GM06990 (cell line): ENCODE measurements at regions not wholly inside any gene's neighbourhood (a gene's known extent, or its start where the extent isn't known, plus 50 kb on each side); places are given as distances from the start of the nearest gene placed in this dataset.

Experiments used
- DNase-seq: peaks from one replicate; pipeline ENCODE4 v3.0.0-alpha.2; 2011; ENCODE audit not compliant: insufficient read length; ENCODE audit errors: extremely low read depth
- H3K27me3 ChIP-seq: replicated peaks from 2 replicates; pipeline ENCODE4 v1.6.0; 2011; ENCODE audit warnings: low read length; ENCODE audit not compliant: control insufficient read depth, insufficient read depth
- H3K36me3 ChIP-seq: 2 replicates; pipeline ENCODE4 v1.5.1; 2011; ENCODE audit warnings: low read length; ENCODE audit not compliant: control insufficient read depth, insufficient read depth
- H3K4me3 ChIP-seq: replicated peaks from 2 replicates; pipeline ENCODE4 v1.5.1; 2011; ENCODE audit warnings: low read depth, mild to moderate bottlenecking, control low read depth, low read length
- CTCF ChIP-seq: IDR thresholded peaks from 2 replicates; pipeline ENCODE4 v1.5.1; 2011; ENCODE audit warnings: low read length, control low read depth, mild to moderate bottlenecking, inconsistent platforms; ENCODE audit not compliant: insufficient read depth, poor library complexity, severe bottlenecking

- no peak for DNase-seq
- H3K36me3 ChIP-seq: no peaks in the 10 kb centered on the region
- no peak overlapping the region for H3K4me3 ChIP-seq
- H3K27me3 ChIP-seq: no peaks in the 10 kb centered on the region
- no peak for TF ChIP-seq CTCF
These were observed 871.1 kb upstream of the GJE1 start for GRCh38 chr6:141261672-141262060.

- DNase-seq: no peak
- H3K4me3 ChIP-seq: no peak overlapping the region
- no peaks in the 10 kb centered on the region for H3K27me3 ChIP-seq
- no peak for TF ChIP-seq CTCF
- H3K36me3 ChIP-seq: no peaks in the 10 kb centered on the region
These were observed 871.6 kb upstream of the GJE1 start for GRCh38 chr6:141261016-141261671.

GRCh38 chr6:141260627-141261015, 872.1 kb upstream of the GJE1 start:
- H3K4me3 ChIP-seq: no peak overlapping the region

GRCh38 chr6:141259807-141260206, 872.9 kb upstream of the GJE1 start:
- Histone ChIP-seq H3K27me3 (no peaks in the 10 kb centered on the region), H3K36me3 (no peaks in the 10 kb centered on the region), H3K4me3 (no peak overlapping the region)
- TF ChIP-seq CTCF: no peak
- DNase-seq: no peak

More at GRCh38 chr6:141260627-141261015, 872.1 kb upstream of the GJE1 start:
- DNase-seq: no peak
- TF ChIP-seq CTCF: no peak
- Histone ChIP-seq H3K27me3 (no peaks in the 10 kb centered on the region), H3K36me3 (no peaks in the 10 kb centered on the region)

- Histone ChIP-seq H3K36me3 (no peaks in the 10 kb centered on the region), H3K4me3 (no peak overlapping the region), H3K27me3 (no peaks in the 10 kb centered on the region)
- no peak for TF ChIP-seq CTCF
- DNase-seq: no peak
These were observed 873.6 kb upstream of the GJE1 start for GRCh38 chr6:141259091-141259490.

- H3K27me3 ChIP-seq: no peaks in the 10 kb centered on the region
- no peak overlapping the region for H3K4me3 ChIP-seq
- TF ChIP-seq CTCF: no peak
- no peak for DNase-seq
- H3K36me3 ChIP-seq: no peaks in the 10 kb centered on the region
These were observed 874.2 kb upstream of the GJE1 start for GRCh38 chr6:141258516-141258915.
